ENCODE measurements at regions not wholly inside any gene's neighbourhood (a gene's known extent, or its start where the extent isn't known, plus 50 kb on each side); places are given as distances from the start of the nearest gene placed in this dataset.

DNA sequence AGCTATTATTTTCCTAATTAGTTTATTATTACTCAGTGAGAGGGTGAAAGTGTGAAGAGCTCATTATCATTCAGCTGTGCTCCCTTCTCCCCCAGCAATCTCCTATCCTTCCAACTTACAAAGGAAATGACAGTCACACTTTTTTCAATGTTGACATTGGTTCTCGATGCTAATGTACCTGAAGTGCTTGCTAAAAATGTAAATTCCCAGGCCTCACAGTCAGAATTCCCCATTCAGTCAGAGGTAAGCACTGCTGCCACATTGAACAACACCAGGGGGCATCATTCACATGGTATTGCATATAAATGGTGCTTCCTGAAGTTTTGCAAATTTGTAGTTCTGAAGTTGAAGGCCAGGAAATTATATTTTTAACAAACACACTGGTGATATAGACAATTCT lies 132.7 kb upstream of the FOXD3 start:
- peak; percentile 4 for DNase-seq (ENCODE audit: low read depth)
- TF ChIP-seq, protein P1, sequence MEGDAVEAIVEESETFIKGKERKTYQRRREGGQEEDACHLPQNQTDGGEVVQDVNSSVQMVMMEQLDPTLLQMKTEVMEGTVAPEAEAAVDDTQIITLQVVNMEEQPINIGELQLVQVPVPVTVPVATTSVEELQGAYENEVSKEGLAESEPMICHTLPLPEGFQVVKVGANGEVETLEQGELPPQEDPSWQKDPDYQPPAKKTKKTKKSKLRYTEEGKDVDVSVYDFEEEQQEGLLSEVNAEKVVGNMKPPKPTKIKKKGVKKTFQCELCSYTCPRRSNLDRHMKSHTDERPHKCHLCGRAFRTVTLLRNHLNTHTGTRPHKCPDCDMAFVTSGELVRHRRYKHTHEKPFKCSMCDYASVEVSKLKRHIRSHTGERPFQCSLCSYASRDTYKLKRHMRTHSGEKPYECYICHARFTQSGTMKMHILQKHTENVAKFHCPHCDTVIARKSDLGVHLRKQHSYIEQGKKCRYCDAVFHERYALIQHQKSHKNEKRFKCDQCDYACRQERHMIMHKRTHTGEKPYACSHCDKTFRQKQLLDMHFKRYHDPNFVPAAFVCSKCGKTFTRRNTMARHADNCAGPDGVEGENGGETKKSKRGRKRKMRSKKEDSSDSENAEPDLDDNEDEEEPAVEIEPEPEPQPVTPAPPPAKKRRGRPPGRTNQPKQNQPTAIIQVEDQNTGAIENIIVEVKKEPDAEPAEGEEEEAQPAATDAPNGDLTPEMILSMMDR (IDR thresholded peaks at IDR 0.05; ENCODE audit: insufficient read depth, low read depth, low read length, missing control alignments): no peak
- H3K4me3 ChIP-seq (ENCODE audit: low read depth, low read length): no peak overlapping the region

DNA sequence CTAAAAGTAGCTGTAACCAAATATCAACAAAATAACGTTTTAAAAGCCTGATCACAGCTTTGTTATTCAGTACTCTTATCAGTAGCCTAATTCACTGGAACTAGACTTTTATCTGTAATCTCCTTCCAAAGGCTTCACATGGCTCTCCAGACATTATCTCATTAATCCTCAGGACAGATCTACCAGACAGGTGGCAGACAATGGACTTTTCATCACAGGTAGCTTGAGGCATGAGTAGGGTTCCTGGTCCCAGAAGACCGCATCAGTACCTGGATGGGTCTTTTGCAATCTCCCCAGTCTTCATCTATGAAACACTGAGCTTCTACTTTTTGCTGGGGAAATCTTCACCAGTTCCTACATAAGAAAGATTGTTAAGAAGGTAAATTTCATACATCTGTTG lies 132.2 kb upstream of the FOXD3 start:
- DNase-seq (ENCODE audit: low read depth): no peak
- TF ChIP-seq, protein P1 (IDR thresholded peaks at IDR 0.05; ENCODE audit: insufficient read depth, low read depth, low read length, missing control alignments): no peak
- no peak overlapping the region for H3K4me3 ChIP-seq (ENCODE audit: low read depth, low read length)

DNA sequence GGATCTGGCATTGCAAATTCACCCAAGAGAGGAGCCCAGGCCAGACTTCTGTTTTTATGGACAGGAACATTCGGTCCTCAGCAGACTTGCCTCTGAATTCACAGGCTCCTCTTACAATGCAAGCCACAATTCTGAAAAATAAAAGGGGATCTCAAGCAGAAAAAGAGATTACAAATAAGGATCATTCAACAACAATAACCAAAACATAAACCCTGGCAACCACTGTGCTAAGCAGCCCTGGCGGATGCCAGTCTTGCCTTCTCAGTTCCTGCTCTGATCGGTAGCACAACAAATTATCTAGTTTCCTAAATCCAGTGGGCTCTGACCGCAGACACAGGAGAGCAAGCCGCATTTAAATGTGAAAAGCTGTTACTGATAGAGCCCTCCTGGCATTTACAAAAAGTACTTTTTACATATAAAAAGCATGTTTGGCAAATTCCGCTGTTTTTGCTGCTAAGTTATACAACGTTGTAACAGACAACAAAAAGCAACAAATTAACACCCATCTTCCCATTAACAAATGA lies 123.4 kb upstream of the FOXD3 start:
- H3K4me3 ChIP-seq (ENCODE audit: low read depth, low read length): no peak overlapping the region
- TF ChIP-seq, protein P1 (IDR thresholded peaks at IDR 0.05; ENCODE audit: insufficient read depth, low read depth, low read length, missing control alignments): no peak
- no peak for DNase-seq (ENCODE audit: low read depth)

DNA sequence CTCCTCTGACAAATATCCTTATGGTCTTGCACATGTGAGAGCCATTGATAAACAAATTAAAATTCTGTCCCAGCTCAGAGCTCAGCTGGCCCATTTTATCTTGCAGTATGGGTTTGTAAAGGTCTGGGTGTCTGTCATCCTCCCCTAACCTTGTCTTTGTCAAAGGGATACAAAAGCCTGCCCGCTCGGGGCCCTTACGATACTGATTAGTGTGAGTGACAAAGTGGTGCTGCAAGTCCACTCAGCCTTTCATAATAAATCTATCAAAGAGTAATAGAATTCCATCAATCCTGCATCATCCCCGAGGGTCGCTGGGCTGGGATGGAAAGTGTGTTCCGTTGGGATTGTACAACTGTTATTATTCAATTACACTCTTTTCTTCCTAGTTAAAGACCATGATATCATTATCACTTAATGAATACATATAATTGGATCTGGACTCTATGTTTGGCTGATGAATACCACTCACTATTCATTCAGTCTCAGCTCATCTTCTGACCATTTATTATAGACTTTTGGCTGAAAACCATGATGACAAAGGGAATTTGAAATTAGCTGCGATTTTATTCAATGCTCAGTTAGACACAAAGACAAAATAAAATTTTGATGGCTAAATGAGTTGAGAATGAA lies 122.5 kb upstream of the FOXD3 start:
- TF ChIP-seq, protein P1 (IDR thresholded peaks at IDR 0.05; ENCODE audit: insufficient read depth, low read depth, low read length, missing control alignments): no peak
- no peak for DNase-seq (ENCODE audit: low read depth)
- H3K4me3 ChIP-seq (ENCODE audit: low read depth, low read length): no peak overlapping the region

DNA sequence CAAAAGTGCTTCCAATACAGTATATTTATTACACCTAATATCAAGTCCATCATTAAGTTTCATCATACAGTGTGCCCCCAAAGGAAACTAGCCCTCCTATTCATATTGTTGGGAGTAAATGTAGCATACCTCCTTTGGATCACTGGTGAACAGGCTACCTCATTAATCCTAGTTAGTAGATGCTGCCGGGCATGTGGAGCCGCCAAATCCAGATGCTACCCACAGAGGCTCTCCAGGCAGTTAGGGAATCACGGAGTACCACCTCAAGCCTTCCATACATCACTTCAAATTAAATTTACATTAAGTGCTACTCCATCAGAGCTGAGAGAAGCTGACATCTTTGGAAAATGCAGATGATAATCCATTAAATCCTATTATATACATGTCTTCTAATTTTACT lies 121.7 kb upstream of the FOXD3 start:
- no peak for DNase-seq (ENCODE audit: low read depth)
- no peak overlapping the region for H3K4me3 ChIP-seq (ENCODE audit: low read depth, low read length)
- TF ChIP-seq, protein P1 (IDR thresholded peaks at IDR 0.05; ENCODE audit: insufficient read depth, low read depth, low read length, missing control alignments): no peak

DNA sequence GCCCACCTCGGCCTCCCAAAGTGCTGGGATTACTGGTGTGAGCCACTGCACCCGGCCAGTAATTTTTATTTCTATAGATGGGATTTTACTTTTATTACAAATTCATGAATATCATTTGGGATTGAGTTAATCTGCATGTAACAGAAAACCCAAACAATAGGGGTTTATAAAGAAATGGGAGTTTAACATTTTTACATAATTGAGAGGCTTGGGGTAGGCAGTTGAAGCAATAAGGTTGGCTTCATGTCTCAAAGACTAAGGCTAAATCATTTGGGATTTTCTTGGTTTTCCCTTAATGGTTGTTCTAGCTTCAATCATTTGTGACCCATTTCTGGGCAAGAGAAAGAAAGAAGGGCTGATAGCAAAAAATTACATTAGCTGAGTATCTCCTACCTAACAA lies 118.7 kb upstream of the FOXD3 start:
- no peak overlapping the region for H3K4me3 ChIP-seq (ENCODE audit: low read depth, low read length)
- TF ChIP-seq, protein P1 (IDR thresholded peaks at IDR 0.05; ENCODE audit: insufficient read depth, low read depth, low read length, missing control alignments): no peak
- DNase-seq (ENCODE audit: low read depth): no peak

DNA sequence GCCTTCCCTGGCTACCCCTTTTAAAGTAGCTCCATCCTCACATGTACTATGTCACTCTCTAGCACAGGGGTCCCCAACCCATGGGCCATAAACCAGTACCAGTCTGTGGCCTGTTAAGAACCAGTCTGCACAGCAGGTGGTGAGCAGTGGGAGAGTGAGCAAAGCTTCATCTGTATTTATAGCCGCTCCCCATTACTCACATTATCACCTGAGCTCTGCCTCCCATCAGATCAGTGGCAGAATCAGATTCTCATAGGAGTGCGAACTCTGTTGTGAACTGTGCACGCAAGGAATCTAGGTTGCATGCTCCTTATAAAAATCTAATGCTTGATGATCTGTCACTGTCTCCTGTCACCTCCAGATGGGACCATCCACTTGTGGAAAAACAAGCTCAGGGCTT lies 116.6 kb upstream of the FOXD3 start:
- no peak for DNase-seq (ENCODE audit: low read depth)
- TF ChIP-seq, protein P1 (IDR thresholded peaks at IDR 0.05; ENCODE audit: insufficient read depth, low read depth, low read length, missing control alignments): no peak
- H3K4me3 ChIP-seq (ENCODE audit: low read depth, low read length): no peak overlapping the region

Measured in GM12865 (cell line).